GM10266 (cell line): ENCODE measurements at regions not wholly inside any gene's neighbourhood (a gene's known extent, or its start where the extent isn't known, plus 50 kb on each side); places are given as distances from the start of the nearest gene placed in this dataset.

Experiments used
- DNase-seq: peaks from one replicate; pipeline ENCODE4 v3.0.0; 2012; ENCODE audit errors: extremely low spot score
- CTCF ChIP-seq: IDR thresholded peaks from 2 replicates; pipeline ENCODE4 v1.5.1; 2012; ENCODE audit warnings: mild to moderate bottlenecking, low read depth; ENCODE audit not compliant: control insufficient read depth, insufficient read depth; ENCODE audit errors: missing control alignments

- no peak for DNase-seq
- TF ChIP-seq CTCF, result no peak
Measured at GRCh38 chr1:239254999-239255398, 131.4 kb upstream of the CHRM3 start.

GRCh38 chr1:239253032-239253431 lies 133.3 kb upstream of the CHRM3 start:
- TF ChIP-seq CTCF, result no peak
- DNase-seq, result no peak

GRCh38 chr1:239250353-239251035 lies 135.9 kb upstream of the CHRM3 start:
- no peak for DNase-seq

GRCh38 chr1:239247285-239247684 lies 139.1 kb upstream of the CHRM3 start:
- no peak for TF ChIP-seq CTCF
- DNase-seq, result no peak

More at GRCh38 chr1:239250353-239251035, 135.9 kb upstream of the CHRM3 start:
- TF ChIP-seq CTCF, result no peak

GRCh38 chr1:239244084-239244483 lies 142.3 kb upstream of the CHRM3 start:
- no peak for TF ChIP-seq CTCF
- no peak for DNase-seq

GRCh38 chr1:239243006-239243405 lies 143.4 kb upstream of the CHRM3 start:
- TF ChIP-seq CTCF, result no peak
- DNase-seq, result no peak

- TF ChIP-seq CTCF, result no peak
- DNase-seq, result no peak
Measured at GRCh38 chr1:239242404-239242803, 144.0 kb upstream of the CHRM3 start.
